Activated naive CD8-positive, alpha-beta T cell (primary cell): ENCODE measurements at regions not wholly inside any gene's neighbourhood (a gene's known extent, or its start where the extent isn't known, plus 50 kb on each side); places are given as distances from the start of the nearest gene placed in this dataset.

ENCODE experiments used
- H3K27ac Mint-ChIP-seq: one replicate; pipeline ENCODE4 v1.8.0; 2021; ENCODE audit warnings: mixed read lengths
- H3K27me3 Mint-ChIP-seq: one replicate; pipeline ENCODE4 v1.8.0; 2021; ENCODE audit warnings: mixed read lengths
- H3K36me3 Mint-ChIP-seq: one replicate; pipeline ENCODE4 v1.8.0; 2021; ENCODE audit warnings: mixed read lengths
- H3K4me1 Mint-ChIP-seq: one replicate; pipeline ENCODE4 v1.8.0; 2021; ENCODE audit warnings: low read depth, mixed read lengths
- H3K4me3 Mint-ChIP-seq: one replicate; pipeline ENCODE4 v1.8.0; 2021; ENCODE audit warnings: mild to moderate bottlenecking, mixed read lengths
- H3K9me3 Mint-ChIP-seq: one replicate; pipeline ENCODE4 v1.8.0; 2021; ENCODE audit warnings: low read depth, mixed read lengths

GRCh38 chr2:181139831-181140230 is 159.4 kb downstream of the UBE2E3 start:
- peaks cover 17% of the 10 kb centered on the region for H3K36me3 Mint-ChIP-seq
- peaks cover 70% of the 10 kb centered on the region for H3K4me1 Mint-ChIP-seq
- H3K4me3 Mint-ChIP-seq = no peak overlapping the region
- H3K27me3 Mint-ChIP-seq = no peaks in the 10 kb centered on the region
- H3K27ac Mint-ChIP-seq = peak overlapping the region; percentile 96
- H3K9me3 Mint-ChIP-seq = peaks cover 14% of the 10 kb centered on the region

GRCh38 chr2:181140414-181140813 is 160.0 kb downstream of the UBE2E3 start:
- Mint-ChIP-seq H3K27me3 (no peaks in the 10 kb centered on the region), H3K4me3 (peak overlapping the region; percentile 84), H3K27ac (peak overlapping the region; percentile 96), H3K36me3 (peaks cover 18% of the 10 kb centered on the region), H3K9me3 (peaks cover 14% of the 10 kb centered on the region), H3K4me1 (peaks cover 75% of the 10 kb centered on the region)

- H3K27ac Mint-ChIP-seq = peak overlapping the region; percentile 96
Observed at GRCh38 chr2:181140928-181141327, 160.5 kb downstream of the UBE2E3 start.

GRCh38 chr2:181141676-181142075 is 161.3 kb downstream of the UBE2E3 start:
- Mint-ChIP-seq H3K36me3 (peaks cover 8% of the 10 kb centered on the region), H3K9me3 (peaks cover 5% of the 10 kb centered on the region), H3K4me1 (peaks cover 80% of the 10 kb centered on the region), H3K27ac (peak overlapping the region; percentile 96), H3K4me3 (peak overlapping the region; percentile 84), H3K27me3 (no peaks in the 10 kb centered on the region)

More at GRCh38 chr2:181140928-181141327, 160.5 kb downstream of the UBE2E3 start:
- Mint-ChIP-seq H3K4me3 (peak overlapping the region; percentile 84), H3K27me3 (no peaks in the 10 kb centered on the region), H3K36me3 (peaks cover 13% of the 10 kb centered on the region), H3K4me1 (peaks cover 75% of the 10 kb centered on the region), H3K9me3 (peaks cover 10% of the 10 kb centered on the region)

GRCh38 chr2:181142514-181142913 is 162.1 kb downstream of the UBE2E3 start:
- peaks cover 76% of the 10 kb centered on the region for H3K4me1 Mint-ChIP-seq
- peak overlapping the region; percentile 96 for H3K27ac Mint-ChIP-seq
- peak overlapping the region; percentile 84 for H3K4me3 Mint-ChIP-seq

GRCh38 chr2:181143790-181144300 is 163.4 kb downstream of the UBE2E3 start:
- H3K4me1 Mint-ChIP-seq = peaks cover 81% of the 10 kb centered on the region
- H3K4me3 Mint-ChIP-seq = peak overlapping the region; percentile 43
- H3K27me3 Mint-ChIP-seq = no peaks in the 10 kb centered on the region
- H3K9me3 Mint-ChIP-seq = no peaks in the 10 kb centered on the region
- H3K27ac Mint-ChIP-seq = peak overlapping the region; percentile 96
- H3K36me3 Mint-ChIP-seq = peaks cover 2% of the 10 kb centered on the region

More at GRCh38 chr2:181142514-181142913, 162.1 kb downstream of the UBE2E3 start:
- Mint-ChIP-seq H3K9me3 (no peaks in the 10 kb centered on the region), H3K27me3 (no peaks in the 10 kb centered on the region), H3K36me3 (peaks cover 2% of the 10 kb centered on the region)

GRCh38 chr2:181145645-181146044 is 165.2 kb downstream of the UBE2E3 start:
- Mint-ChIP-seq H3K4me3 (no peak overlapping the region), H3K9me3 (no peaks in the 10 kb centered on the region), H3K27ac (peak overlapping the region; percentile 96), H3K36me3 (peaks cover 2% of the 10 kb centered on the region), H3K4me1 (peaks cover 76% of the 10 kb centered on the region), H3K27me3 (no peaks in the 10 kb centered on the region)

- peaks cover 74% of the 10 kb centered on the region for H3K4me1 Mint-ChIP-seq
- H3K27ac Mint-ChIP-seq = peak overlapping the region; percentile 68
- H3K9me3 Mint-ChIP-seq = no peaks in the 10 kb centered on the region
- H3K36me3 Mint-ChIP-seq = peaks cover 4% of the 10 kb centered on the region
- H3K4me3 Mint-ChIP-seq = no peak overlapping the region
- no peaks in the 10 kb centered on the region for H3K27me3 Mint-ChIP-seq
Observed at GRCh38 chr2:181146171-181146570, 165.8 kb downstream of the UBE2E3 start.

GRCh38 chr2:181149056-181149455 is 168.7 kb downstream of the UBE2E3 start:
- H3K36me3 Mint-ChIP-seq = peaks cover 5% of the 10 kb centered on the region
- no peaks in the 10 kb centered on the region for H3K9me3 Mint-ChIP-seq
- H3K27me3 Mint-ChIP-seq = no peaks in the 10 kb centered on the region
- peak overlapping the region; percentile 62 for H3K27ac Mint-ChIP-seq
- peaks cover 78% of the 10 kb centered on the region for H3K4me1 Mint-ChIP-seq
- H3K4me3 Mint-ChIP-seq = no peak overlapping the region

- H3K4me3 Mint-ChIP-seq = no peak overlapping the region
- H3K4me1 Mint-ChIP-seq = peaks cover 60% of the 10 kb centered on the region
- H3K27me3 Mint-ChIP-seq = no peaks in the 10 kb centered on the region
- H3K9me3 Mint-ChIP-seq = peaks cover 6% of the 10 kb centered on the region
- H3K27ac Mint-ChIP-seq = peak overlapping the region; percentile 81
- peaks cover 12% of the 10 kb centered on the region for H3K36me3 Mint-ChIP-seq
Observed at GRCh38 chr2:181152226-181152625, 171.8 kb downstream of the UBE2E3 start.

GRCh38 chr2:181152701-181153100 is 172.3 kb downstream of the UBE2E3 start:
- Mint-ChIP-seq H3K4me1 (peaks cover 56% of the 10 kb centered on the region), H3K9me3 (peaks cover 6% of the 10 kb centered on the region), H3K27ac (peak overlapping the region; percentile 81), H3K36me3 (peaks cover 12% of the 10 kb centered on the region), H3K27me3 (no peaks in the 10 kb centered on the region), H3K4me3 (no peak overlapping the region)

- Mint-ChIP-seq H3K27ac (peak overlapping the region; percentile 46), H3K4me3 (no peak overlapping the region), H3K9me3 (peaks cover 6% of the 10 kb centered on the region), H3K27me3 (no peaks in the 10 kb centered on the region), H3K36me3 (peaks cover 19% of the 10 kb centered on the region), H3K4me1 (peaks cover 49% of the 10 kb centered on the region)
Observed at GRCh38 chr2:181153886-181154285, 173.5 kb downstream of the UBE2E3 start.

- H3K27me3 Mint-ChIP-seq = no peaks in the 10 kb centered on the region
Observed at GRCh38 chr2:181157326-181157725, 176.9 kb downstream of the UBE2E3 start.

GRCh38 chr2:181158427-181158826 is 178.0 kb downstream of the UBE2E3 start:
- Mint-ChIP-seq H3K27me3 (no peaks in the 10 kb centered on the region), H3K4me1 (peaks cover 25% of the 10 kb centered on the region), H3K9me3 (peaks cover 6% of the 10 kb centered on the region), H3K36me3 (peaks cover 19% of the 10 kb centered on the region), H3K4me3 (no peak overlapping the region), H3K27ac (no peak overlapping the region)

More at GRCh38 chr2:181157326-181157725, 176.9 kb downstream of the UBE2E3 start:
- Mint-ChIP-seq H3K4me1 (peaks cover 31% of the 10 kb centered on the region), H3K27ac (no peak overlapping the region), H3K36me3 (peaks cover 19% of the 10 kb centered on the region), H3K9me3 (peaks cover 6% of the 10 kb centered on the region), H3K4me3 (no peak overlapping the region)

- H3K27ac Mint-ChIP-seq = no peak overlapping the region
- H3K4me3 Mint-ChIP-seq = no peak overlapping the region
- H3K9me3 Mint-ChIP-seq = peaks cover 11% of the 10 kb centered on the region
Observed at GRCh38 chr2:181161615-181162014, 181.2 kb downstream of the UBE2E3 start.

GRCh38 chr2:181163139-181163538 is 182.7 kb downstream of the UBE2E3 start:
- H3K27ac Mint-ChIP-seq = peak overlapping the region; percentile 56
- H3K9me3 Mint-ChIP-seq = peaks cover 8% of the 10 kb centered on the region
- no peaks in the 10 kb centered on the region for H3K27me3 Mint-ChIP-seq
- peaks cover 48% of the 10 kb centered on the region for H3K4me1 Mint-ChIP-seq
- H3K36me3 Mint-ChIP-seq = peaks cover 20% of the 10 kb centered on the region
- H3K4me3 Mint-ChIP-seq = no peak overlapping the region

More at GRCh38 chr2:181161615-181162014, 181.2 kb downstream of the UBE2E3 start:
- Mint-ChIP-seq H3K27me3 (no peaks in the 10 kb centered on the region), H3K4me1 (peaks cover 46% of the 10 kb centered on the region), H3K36me3 (peaks cover 22% of the 10 kb centered on the region)
